ENCODE measurements at regions not wholly inside any gene's neighbourhood (a gene's known extent, or its start where the extent isn't known, plus 50 kb on each side); places are given as distances from the start of the nearest gene placed in this dataset.

DNA sequence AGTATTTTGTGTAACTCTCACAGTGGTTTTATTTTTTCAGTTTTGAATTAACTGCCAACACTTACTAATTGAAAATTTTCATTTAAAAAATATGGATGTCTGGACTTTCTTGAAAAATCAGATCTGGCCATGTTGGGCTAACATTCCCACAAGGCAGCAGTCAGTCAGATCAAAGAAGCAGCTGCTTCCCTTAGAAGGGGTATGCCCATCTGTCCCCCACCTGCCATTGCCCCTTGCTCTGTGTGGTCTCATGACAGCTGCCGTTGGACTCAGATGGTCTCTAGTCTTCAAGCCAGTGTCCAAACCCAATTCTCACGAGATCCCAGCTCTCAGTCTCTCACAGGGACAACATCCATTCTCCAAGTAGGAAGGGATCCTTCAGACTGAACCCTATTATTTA lies 212.1 kb upstream of the GHITM start:
- dilution Hi-C loops (cut with MboI; ENCODE audit: extremely low pct_ligation_motif_present, low sequenced_read_pairs), result no loop called here
- no peak overlapping the region for H3K4me2 ChIP-seq (ENCODE audit: insufficient read depth, low read length)
- DNase-seq (ENCODE audit: low read depth, low spot score) (no peak), FAIRE-seq (no peak)
- no peaks in the 10 kb centered on the region for H3K36me3 ChIP-seq (ENCODE audit: control insufficient read depth in 2 of 2, extremely low read depth in 1 of 2, insufficient read depth in 2 of 2, low read length in 2 of 2)
- ChIA-PET POLR2A (no interaction called here), CTCF (interaction anchor here (2.0 kb wide), 1 partner anchor 9 kb away, joined by 5 read pairs; no protein-coding TSS in a partner anchor)
- TF ChIP-seq, protein P1, sequence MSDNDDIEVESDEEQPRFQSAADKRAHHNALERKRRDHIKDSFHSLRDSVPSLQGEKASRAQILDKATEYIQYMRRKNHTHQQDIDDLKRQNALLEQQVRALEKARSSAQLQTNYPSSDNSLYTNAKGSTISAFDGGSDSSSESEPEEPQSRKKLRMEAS (IDR thresholded peaks at IDR 0.05; ENCODE audit: insufficient read depth, insufficient read length), result no peak
- no peak for TF ChIP-seq EZH2 (IDR thresholded peaks at IDR 0.05; ENCODE audit: borderline replicate concordance, low read depth, low read length, severe bottlenecking)
- no peak for TF ChIP-seq FOS (IDR thresholded peaks at IDR 0.05; ENCODE audit: borderline replicate concordance, insufficient read depth, low read length)
- TF ChIP-seq POLR2AphosphoS5 (IDR thresholded peaks at IDR 0.05; ENCODE audit: insufficient read depth, low read depth, low read length), result no peak
- TF ChIP-seq GATA2 (IDR thresholded peaks at IDR 0.05; ENCODE audit: insufficient read depth, insufficient read length, low read depth, low read length), result no peak
- no peak for TF ChIP-seq MYC (IDR thresholded peaks at IDR 0.05; ENCODE audit: low read depth, low read length)
- no peak for TF ChIP-seq POLR2A (IDR thresholded peaks at IDR 0.05; ENCODE audit: low read depth, low read length)
- no peak for TF ChIP-seq JUN (IDR thresholded peaks at IDR 0.05; ENCODE audit: borderline replicate concordance, insufficient read depth, insufficient read length, low read depth)
- TF ChIP-seq, protein P2, sequence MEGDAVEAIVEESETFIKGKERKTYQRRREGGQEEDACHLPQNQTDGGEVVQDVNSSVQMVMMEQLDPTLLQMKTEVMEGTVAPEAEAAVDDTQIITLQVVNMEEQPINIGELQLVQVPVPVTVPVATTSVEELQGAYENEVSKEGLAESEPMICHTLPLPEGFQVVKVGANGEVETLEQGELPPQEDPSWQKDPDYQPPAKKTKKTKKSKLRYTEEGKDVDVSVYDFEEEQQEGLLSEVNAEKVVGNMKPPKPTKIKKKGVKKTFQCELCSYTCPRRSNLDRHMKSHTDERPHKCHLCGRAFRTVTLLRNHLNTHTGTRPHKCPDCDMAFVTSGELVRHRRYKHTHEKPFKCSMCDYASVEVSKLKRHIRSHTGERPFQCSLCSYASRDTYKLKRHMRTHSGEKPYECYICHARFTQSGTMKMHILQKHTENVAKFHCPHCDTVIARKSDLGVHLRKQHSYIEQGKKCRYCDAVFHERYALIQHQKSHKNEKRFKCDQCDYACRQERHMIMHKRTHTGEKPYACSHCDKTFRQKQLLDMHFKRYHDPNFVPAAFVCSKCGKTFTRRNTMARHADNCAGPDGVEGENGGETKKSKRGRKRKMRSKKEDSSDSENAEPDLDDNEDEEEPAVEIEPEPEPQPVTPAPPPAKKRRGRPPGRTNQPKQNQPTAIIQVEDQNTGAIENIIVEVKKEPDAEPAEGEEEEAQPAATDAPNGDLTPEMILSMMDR (IDR thresholded peaks at IDR 0.05; ENCODE audit: extremely low read depth in 1 of 2, insufficient read depth in 1 of 2, low read depth in 1 of 2, low read length in 2 of 2), result no peak
- intact Hi-C loops (cut with micrococcal nuclease), result no loop called here
- H3K9ac ChIP-seq (replicated peaks; ENCODE audit: extremely low read depth, insufficient read depth, low read length), result no peak overlapping the region
- H4K20me1 ChIP-seq (replicated peaks; ENCODE audit: control insufficient read depth, extremely low read depth, insufficient read depth, low read length), result no peaks in the 10 kb centered on the region
- no peak overlapping the region for H3K4me3 ChIP-seq (replicated peaks in 1 of 3; ENCODE audit: insufficient read depth in 1 of 3, low read depth in 1 of 3, low read length in 3 of 3)
- H3K9me3 ChIP-seq (replicated peaks; ENCODE audit: control insufficient read depth, insufficient read depth, low read length), result no peaks in the 10 kb centered on the region
- no peaks in the 10 kb centered on the region for H3K4me1 ChIP-seq (ENCODE audit: control insufficient read depth, extremely low read depth, insufficient read depth, low read length)
- no peak overlapping the region for H2AFZ ChIP-seq (ENCODE audit: low read depth, low read length)
- H3K9me1 ChIP-seq (replicated peaks; ENCODE audit: control insufficient read depth, extremely low read depth, insufficient read depth, low read length), result no peaks in the 10 kb centered on the region
- H3K79me2 ChIP-seq (ENCODE audit: control insufficient read depth, insufficient read depth, low read length), result no peaks in the 10 kb centered on the region
- no peaks in the 10 kb centered on the region for H3K27me3 ChIP-seq (ENCODE audit: control insufficient read depth in 2 of 2, insufficient read depth in 2 of 2, low read length in 2 of 2)
- H3K27ac ChIP-seq (ENCODE audit: insufficient read depth, low read depth, low read length), result no peak overlapping the region
- no TSS peak for BruUV-seq (replicated peaks)

All from endothelial cell of umbilical vein (primary cell).